ENCODE measurements at regions not wholly inside any gene's neighbourhood (a gene's known extent, or its start where the extent isn't known, plus 50 kb on each side); places are given as distances from the start of the nearest gene placed in this dataset.

DNA sequence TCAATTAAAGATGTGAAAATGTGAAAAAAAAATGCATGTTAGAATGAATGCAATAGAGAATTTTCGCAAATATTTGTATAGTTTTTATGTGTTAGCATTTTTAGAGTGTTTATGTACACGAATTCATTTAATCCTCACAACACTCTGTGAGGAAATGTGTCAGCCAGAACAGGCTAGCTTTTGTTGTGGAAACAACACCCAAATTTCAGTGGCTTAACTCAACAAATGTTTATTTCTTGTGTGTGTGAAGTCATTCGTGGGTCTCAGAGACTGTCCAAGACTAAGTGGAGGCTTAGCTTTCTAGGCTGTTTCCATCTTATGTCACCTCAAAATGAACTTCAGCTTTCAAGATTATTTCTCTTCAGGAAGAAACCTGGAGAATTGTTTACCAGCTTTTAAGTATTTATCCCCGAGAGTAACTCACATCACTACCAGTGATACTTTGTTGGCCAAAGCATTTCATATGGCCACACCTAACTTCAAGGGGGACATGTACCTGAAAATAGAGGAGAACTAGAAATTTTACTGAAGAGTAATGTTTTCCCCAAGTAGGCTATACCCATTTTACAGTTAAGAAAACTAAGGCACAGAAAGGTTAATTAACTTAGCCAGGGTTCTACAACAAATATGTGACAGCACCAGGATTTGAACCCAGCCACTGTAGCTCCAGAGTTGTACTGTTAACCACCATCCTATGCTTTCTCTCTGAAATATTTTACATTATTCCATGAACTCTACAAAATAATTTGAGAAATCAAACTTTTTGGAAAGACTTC is 306.1 kb downstream of the QKI start:
- no peaks in the 10 kb centered on the region for H3K4me1 ChIP-seq
- no peaks in the 10 kb centered on the region for H3K27me3 ChIP-seq (ENCODE audit: low read depth)
- no peaks in the 10 kb centered on the region for H3K9me3 ChIP-seq (replicated peaks)
- no peak overlapping the region for H3K4me3 ChIP-seq
- TF ChIP-seq, protein P1, sequence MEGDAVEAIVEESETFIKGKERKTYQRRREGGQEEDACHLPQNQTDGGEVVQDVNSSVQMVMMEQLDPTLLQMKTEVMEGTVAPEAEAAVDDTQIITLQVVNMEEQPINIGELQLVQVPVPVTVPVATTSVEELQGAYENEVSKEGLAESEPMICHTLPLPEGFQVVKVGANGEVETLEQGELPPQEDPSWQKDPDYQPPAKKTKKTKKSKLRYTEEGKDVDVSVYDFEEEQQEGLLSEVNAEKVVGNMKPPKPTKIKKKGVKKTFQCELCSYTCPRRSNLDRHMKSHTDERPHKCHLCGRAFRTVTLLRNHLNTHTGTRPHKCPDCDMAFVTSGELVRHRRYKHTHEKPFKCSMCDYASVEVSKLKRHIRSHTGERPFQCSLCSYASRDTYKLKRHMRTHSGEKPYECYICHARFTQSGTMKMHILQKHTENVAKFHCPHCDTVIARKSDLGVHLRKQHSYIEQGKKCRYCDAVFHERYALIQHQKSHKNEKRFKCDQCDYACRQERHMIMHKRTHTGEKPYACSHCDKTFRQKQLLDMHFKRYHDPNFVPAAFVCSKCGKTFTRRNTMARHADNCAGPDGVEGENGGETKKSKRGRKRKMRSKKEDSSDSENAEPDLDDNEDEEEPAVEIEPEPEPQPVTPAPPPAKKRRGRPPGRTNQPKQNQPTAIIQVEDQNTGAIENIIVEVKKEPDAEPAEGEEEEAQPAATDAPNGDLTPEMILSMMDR (IDR thresholded peaks at IDR 0.05; ENCODE audit: borderline replicate concordance): no peak
- no peak overlapping the region for H3K27ac ChIP-seq (replicated peaks)
- H3K36me3 ChIP-seq: no peaks in the 10 kb centered on the region
- intact Hi-C loops (cut with micrococcal nuclease): no loop called here
- no peak for DNase-seq

DNA sequence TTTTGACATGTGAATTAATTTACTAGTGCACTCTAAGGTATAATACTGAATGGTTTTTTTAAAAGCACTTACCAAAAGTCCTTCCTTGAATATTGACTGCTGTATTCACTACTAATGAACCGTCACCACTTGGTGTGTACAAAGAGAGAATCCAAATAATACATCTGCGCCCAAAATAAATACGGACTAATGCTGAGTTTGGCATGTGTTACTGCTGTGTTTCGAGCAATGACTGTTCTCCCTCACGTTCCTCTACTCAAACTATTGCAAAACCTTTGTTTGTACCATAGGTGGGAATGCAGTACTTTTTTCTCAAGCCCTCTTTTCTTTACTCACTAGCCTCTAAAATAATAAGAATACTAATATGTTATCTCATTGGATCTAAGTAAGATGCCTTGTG is 305.5 kb downstream of the QKI start:
- intact Hi-C loops (cut with micrococcal nuclease): no loop called here
- TF ChIP-seq, protein P1 (IDR thresholded peaks at IDR 0.05; ENCODE audit: borderline replicate concordance): no peak
- Histone ChIP-seq H3K27me3 (ENCODE audit: low read depth) (no peaks in the 10 kb centered on the region), H3K36me3 (no peaks in the 10 kb centered on the region), H3K27ac (replicated peaks) (no peak overlapping the region), H3K4me1 (no peaks in the 10 kb centered on the region), H3K9me3 (replicated peaks) (no peaks in the 10 kb centered on the region), H3K4me3 (no peak overlapping the region)
- no peak for DNase-seq

DNA sequence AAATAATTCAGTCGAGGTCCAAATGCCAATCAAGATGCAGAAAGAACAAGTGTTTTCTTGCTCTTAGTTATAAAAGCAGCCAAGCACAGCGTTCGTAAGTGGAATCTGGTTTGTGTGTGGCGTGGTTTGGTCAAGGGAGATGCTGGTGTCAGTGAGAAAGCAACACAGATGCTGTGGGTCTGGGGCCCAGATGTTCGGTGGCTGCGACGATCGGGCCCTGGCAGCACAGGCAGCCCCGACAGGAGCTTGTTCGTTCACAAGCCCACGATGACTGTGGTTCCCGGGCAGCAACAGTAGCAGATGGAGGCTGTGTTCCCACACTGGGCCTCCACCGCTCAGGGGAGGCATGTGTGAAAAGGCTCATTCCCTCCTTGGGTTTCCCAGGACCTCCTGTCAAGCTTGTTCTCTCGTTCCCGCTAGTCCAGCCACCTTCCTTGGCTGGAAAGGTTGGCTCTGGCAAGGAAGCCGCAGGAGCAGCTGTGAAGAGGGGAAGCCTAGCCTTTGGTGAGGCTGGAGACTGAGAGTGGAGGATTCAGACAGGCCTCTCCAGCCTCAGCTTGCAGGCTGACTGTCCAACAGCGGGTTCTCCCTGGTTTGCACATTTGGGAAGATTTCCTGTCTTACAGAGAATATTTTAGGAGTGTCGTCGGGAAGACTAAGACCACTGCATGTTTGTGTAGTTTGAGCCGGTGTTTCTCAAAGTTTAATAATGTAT is 304.7 kb downstream of the QKI start:
- intact Hi-C loops (cut with micrococcal nuclease): no loop called here
- no peaks in the 10 kb centered on the region for H3K36me3 ChIP-seq

DNA sequence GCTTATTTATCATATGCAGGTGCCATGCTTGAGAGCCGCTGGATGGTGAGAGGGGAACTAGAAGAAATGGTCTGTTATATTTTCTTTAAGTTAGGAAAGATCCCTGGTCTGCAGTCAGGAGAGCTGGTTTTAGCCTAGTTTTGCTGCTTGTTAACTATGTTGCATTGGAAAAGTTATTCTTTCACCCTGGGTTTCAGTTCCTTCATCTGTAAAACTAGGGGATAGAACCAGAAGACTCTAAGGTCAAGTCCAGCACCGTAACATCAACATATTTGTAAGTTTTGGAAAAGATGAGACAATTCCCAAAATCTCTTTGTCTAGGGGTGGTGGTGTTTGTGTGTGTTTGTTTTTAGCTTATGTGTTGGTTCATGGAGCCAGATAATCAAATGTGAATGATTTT is 304.0 kb downstream of the QKI start:
- no peaks in the 10 kb centered on the region for H3K36me3 ChIP-seq
- TF ChIP-seq, protein P1 (IDR thresholded peaks at IDR 0.05; ENCODE audit: borderline replicate concordance): no peak
- no peak for DNase-seq
- no peak overlapping the region for H3K27ac ChIP-seq (replicated peaks)
- H3K27me3 ChIP-seq (ENCODE audit: low read depth): no peaks in the 10 kb centered on the region
- intact Hi-C loops (cut with micrococcal nuclease): no loop called here
- H3K4me3 ChIP-seq: no peak overlapping the region
- H3K4me1 ChIP-seq: no peaks in the 10 kb centered on the region
- H3K9me3 ChIP-seq (replicated peaks): no peaks in the 10 kb centered on the region

More for the DNA sequence above, 304.7 kb downstream of the QKI start:
- no peak overlapping the region for H3K4me3 ChIP-seq
- TF ChIP-seq, protein P1 (IDR thresholded peaks at IDR 0.05; ENCODE audit: borderline replicate concordance): no peak
- H3K4me1 ChIP-seq: no peaks in the 10 kb centered on the region
- no peaks in the 10 kb centered on the region for H3K9me3 ChIP-seq (replicated peaks)
- no peak for DNase-seq
- H3K27me3 ChIP-seq (ENCODE audit: low read depth): no peaks in the 10 kb centered on the region
- H3K27ac ChIP-seq (replicated peaks): no peak overlapping the region

DNA sequence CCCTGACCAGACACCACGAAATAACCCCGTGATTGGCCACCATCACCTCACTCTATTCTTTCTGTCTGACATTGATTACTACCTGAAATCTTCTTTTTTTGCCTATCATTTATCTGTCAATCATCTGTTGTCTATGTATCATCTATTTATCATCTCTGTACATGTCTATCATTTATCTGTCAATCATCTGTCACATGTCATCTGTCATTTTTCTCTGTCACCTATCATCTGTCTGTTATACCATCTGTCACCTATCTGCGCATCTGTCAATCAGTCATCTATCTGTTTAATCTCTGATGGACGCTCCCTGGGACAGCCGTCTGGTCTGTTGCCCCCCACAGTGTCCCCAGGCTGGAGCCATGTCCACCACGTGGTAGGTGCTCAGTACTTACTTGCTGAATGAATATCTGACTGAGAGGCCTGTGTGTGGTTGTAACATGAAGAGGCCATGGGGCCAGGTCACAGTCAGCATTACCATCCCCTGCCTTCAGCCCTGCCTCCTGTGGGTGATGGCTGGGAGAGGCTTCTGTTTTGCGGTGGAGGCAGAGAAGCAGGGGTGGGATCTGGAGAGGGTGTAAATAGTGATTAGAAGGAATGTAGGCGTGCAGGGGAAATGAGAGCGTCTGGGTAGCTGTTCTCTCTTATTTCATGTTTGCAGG is 302.7 kb downstream of the QKI start:
- H3K4me3 ChIP-seq: no peak overlapping the region
- peaks cover 9% of the 10 kb centered on the region for H3K4me1 ChIP-seq
- TF ChIP-seq, protein P1 (IDR thresholded peaks at IDR 0.05; ENCODE audit: borderline replicate concordance): no peak
- H3K9me3 ChIP-seq (replicated peaks): no peaks in the 10 kb centered on the region
- no peak overlapping the region for H3K27ac ChIP-seq (replicated peaks)
- H3K27me3 ChIP-seq (ENCODE audit: low read depth): no peaks in the 10 kb centered on the region
- DNase-seq: no peak
- no peaks in the 10 kb centered on the region for H3K36me3 ChIP-seq
- intact Hi-C loops (cut with micrococcal nuclease): no loop called here

All from left ventricle myocardium inferior (tissue), 1 donor.